ENCODE measurements at regions not wholly inside any gene's neighbourhood (a gene's known extent, or its start where the extent isn't known, plus 50 kb on each side); places are given as distances from the start of the nearest gene placed in this dataset.

DNA sequence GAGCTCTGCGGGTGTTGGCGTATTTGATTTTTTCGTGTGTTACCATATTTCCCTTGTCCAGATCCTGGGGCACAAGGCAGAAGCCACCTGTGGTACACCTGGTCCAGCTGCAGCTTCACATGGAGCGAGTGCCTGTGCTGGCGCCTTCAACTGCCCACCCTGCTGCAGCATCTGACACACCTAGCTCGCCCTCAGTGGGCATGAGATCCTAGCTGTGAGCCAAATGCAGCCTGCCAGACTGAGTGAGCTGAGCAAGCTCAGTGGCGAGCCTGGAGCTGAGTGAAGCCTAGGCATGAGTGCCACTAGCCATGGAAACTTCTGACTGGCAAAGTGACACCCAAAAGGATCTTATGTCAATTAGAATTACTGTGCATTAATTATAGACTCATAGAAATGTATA lies 1226.8 kb upstream of the FLRT2 start:
- TF ChIP-seq, protein P1, sequence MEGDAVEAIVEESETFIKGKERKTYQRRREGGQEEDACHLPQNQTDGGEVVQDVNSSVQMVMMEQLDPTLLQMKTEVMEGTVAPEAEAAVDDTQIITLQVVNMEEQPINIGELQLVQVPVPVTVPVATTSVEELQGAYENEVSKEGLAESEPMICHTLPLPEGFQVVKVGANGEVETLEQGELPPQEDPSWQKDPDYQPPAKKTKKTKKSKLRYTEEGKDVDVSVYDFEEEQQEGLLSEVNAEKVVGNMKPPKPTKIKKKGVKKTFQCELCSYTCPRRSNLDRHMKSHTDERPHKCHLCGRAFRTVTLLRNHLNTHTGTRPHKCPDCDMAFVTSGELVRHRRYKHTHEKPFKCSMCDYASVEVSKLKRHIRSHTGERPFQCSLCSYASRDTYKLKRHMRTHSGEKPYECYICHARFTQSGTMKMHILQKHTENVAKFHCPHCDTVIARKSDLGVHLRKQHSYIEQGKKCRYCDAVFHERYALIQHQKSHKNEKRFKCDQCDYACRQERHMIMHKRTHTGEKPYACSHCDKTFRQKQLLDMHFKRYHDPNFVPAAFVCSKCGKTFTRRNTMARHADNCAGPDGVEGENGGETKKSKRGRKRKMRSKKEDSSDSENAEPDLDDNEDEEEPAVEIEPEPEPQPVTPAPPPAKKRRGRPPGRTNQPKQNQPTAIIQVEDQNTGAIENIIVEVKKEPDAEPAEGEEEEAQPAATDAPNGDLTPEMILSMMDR (IDR thresholded peaks at IDR 0.05): no peak
- TF ChIP-seq POLR2A (IDR thresholded peaks at IDR 0.05) (no peak), POLR2AphosphoS5 (IDR thresholded peaks at IDR 0.05) (no peak), EP300 (IDR thresholded peaks at IDR 0.05) (no peak)

All from upper lobe of left lung (tissue), 4 donors.